SU-DHL-6 (cell line): ENCODE measurements at regions not wholly inside any gene's neighbourhood (a gene's known extent, or its start where the extent isn't known, plus 50 kb on each side); places are given as distances from the start of the nearest gene placed in this dataset.

ENCODE experiments used
- EZH2phosphoT487 ChIP-seq: fragments of 200-600 bp; sonication (generic), shearing (Covaris generic); conservative IDR thresholded peaks from 2 replicates; pipeline ENCODE4 v1.6.1; 2018; ENCODE audit warnings: mild to moderate bottlenecking, antibody characterized with exemption, low read length, moderate library complexity, mixed read lengths
- TF ChIP-seq, protein P1 (sequence below): fragments of 200-600 bp; sonication (generic); IDR thresholded peaks from one replicate; pipeline ENCODE4 v1.5.1; 2017; ENCODE audit warnings: antibody characterized with exemption, mild to moderate bottlenecking, low read length, moderate library complexity; ENCODE audit not compliant: insufficient read depth, poor library complexity, severe bottlenecking

GRCh38 chr3:152019508-152019907 is 146.1 kb downstream of the SUCNR1 start:
- TF ChIP-seq, protein P1, sequence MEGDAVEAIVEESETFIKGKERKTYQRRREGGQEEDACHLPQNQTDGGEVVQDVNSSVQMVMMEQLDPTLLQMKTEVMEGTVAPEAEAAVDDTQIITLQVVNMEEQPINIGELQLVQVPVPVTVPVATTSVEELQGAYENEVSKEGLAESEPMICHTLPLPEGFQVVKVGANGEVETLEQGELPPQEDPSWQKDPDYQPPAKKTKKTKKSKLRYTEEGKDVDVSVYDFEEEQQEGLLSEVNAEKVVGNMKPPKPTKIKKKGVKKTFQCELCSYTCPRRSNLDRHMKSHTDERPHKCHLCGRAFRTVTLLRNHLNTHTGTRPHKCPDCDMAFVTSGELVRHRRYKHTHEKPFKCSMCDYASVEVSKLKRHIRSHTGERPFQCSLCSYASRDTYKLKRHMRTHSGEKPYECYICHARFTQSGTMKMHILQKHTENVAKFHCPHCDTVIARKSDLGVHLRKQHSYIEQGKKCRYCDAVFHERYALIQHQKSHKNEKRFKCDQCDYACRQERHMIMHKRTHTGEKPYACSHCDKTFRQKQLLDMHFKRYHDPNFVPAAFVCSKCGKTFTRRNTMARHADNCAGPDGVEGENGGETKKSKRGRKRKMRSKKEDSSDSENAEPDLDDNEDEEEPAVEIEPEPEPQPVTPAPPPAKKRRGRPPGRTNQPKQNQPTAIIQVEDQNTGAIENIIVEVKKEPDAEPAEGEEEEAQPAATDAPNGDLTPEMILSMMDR, result no peak
- no peak for TF ChIP-seq EZH2phosphoT487
